Stomach (tissue), 4 donors: ENCODE measurements at regions not wholly inside any gene's neighbourhood (a gene's known extent, or its start where the extent isn't known, plus 50 kb on each side); places are given as distances from the start of the nearest gene placed in this dataset.

Source experiments
- EP300 ChIP-seq: sonication (generic); formaldehyde crosslinking; IDR thresholded peaks from one replicate; pipeline ENCODE4 v1.6.1; 2017; ENCODE audit warnings: antibody characterized with exemption
- POLR2A ChIP-seq, 4 donors: fragments of 450-650 bp; IDR thresholded peaks; one replicate each; pipeline ENCODE4 v1.6.1; 2016; ENCODE audit warnings: antibody characterized with exemption in 4 of 4, control low read depth in 2 of 4, mild to moderate bottlenecking in 1 of 4, moderate library complexity in 1 of 4
- TF ChIP-seq, protein P1 (sequence below), 7 experiments: fragments of 450-650 bp in 4 of 7; fragments of 200-600 bp in 3 of 7; sonication (generic) in 3 of 7; IDR thresholded peaks; one replicate each; pipeline ENCODE4 v1.5.1; 2016 to 2019; ENCODE audit warnings: antibody characterized with exemption in 7 of 7, control low read depth in 2 of 7, mild to moderate bottlenecking in 1 of 7

DNA sequence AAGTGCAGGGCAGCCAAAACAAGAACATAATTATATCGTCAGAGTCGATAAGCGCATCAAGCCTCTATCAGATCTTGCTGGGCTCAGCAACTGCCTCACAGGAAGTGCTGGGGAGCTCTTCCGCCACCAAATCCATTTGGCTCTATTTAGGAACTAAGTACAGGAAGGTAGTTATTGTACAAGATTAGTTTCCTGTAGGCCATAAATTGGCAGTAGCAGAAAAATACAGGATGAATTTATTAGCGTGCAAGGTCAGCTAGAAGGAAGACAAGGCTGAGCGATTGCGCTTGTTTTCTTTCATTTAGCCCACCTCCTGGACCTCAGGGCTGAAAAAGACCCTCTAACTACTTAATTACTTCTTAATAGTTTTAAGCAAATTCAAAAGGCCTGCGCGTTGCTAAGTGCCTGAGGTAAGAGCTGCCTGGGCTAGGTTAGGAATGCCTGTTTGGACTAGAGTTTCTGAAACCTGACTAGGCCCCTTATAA is 118.5 kb downstream of the IRS2 start:
- TF ChIP-seq, protein P1, sequence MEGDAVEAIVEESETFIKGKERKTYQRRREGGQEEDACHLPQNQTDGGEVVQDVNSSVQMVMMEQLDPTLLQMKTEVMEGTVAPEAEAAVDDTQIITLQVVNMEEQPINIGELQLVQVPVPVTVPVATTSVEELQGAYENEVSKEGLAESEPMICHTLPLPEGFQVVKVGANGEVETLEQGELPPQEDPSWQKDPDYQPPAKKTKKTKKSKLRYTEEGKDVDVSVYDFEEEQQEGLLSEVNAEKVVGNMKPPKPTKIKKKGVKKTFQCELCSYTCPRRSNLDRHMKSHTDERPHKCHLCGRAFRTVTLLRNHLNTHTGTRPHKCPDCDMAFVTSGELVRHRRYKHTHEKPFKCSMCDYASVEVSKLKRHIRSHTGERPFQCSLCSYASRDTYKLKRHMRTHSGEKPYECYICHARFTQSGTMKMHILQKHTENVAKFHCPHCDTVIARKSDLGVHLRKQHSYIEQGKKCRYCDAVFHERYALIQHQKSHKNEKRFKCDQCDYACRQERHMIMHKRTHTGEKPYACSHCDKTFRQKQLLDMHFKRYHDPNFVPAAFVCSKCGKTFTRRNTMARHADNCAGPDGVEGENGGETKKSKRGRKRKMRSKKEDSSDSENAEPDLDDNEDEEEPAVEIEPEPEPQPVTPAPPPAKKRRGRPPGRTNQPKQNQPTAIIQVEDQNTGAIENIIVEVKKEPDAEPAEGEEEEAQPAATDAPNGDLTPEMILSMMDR (IDR thresholded peaks at IDR 0.05) = no peak
- TF ChIP-seq POLR2A (IDR thresholded peaks at IDR 0.05) (no peak), EP300 (no peak)
